K562 (cell line): ENCODE measurements at regions not wholly inside any gene's neighbourhood (a gene's known extent, or its start where the extent isn't known, plus 50 kb on each side); places are given as distances from the start of the nearest gene placed in this dataset.

Experiments
- ATAC-seq: fragments of 200-7000 bp; cut with Tn5 transposase; 3 replicates; pipeline ENCODE4 v1.9.1; 2020; ENCODE audit warnings: moderate library complexity
- BruUV-seq: library from RNA; stranded (reverse); fragments of 400-500 nt; replicated peaks from 2 replicates; lab custom pipeline; 2021; lab: Mats Ljungman, UMichigan
- CTCF ChIA-PET: fragments of 300-600 bp; formaldehyde crosslinking; extraction: SDS; loops from one replicate; lab custom pipeline; 2021; ENCODE audit warnings: low intra/inter-chr PET ratio; lab: Yijun Ruan, JAX
- POLR2A ChIA-PET: fragments of 300-600, 350-650 bp; sonication (Branson Sonifier 250); formaldehyde crosslinking; extraction: SDS; loops from one replicate; lab custom pipeline; 2021; ENCODE audit warnings: antibody characterized with exemption, inconsistent platforms; lab: Yijun Ruan, JAX
- DNase-seq, 4 experiments: peaks; one replicate each; pipeline versions ENCODE4 v3.0.0 to v3.0.0-alpha.2; 2011 to 2018; ENCODE audit warnings: low spot score in 3 of 4, mixed read lengths in 3 of 4; ENCODE audit errors: extremely low read depth in 1 of 4
- FAIRE-seq: peaks from 2 replicates; lab custom pipeline; 2011; peaks lifted over from hg19 to GRCh38; lab: Jason Lieb, UNC
- H2AFZ ChIP-seq: 2 replicates; pipeline ENCODE4 v1.6.0; 2011; ENCODE audit warnings: low read depth, low read length, control low read depth, inconsistent platforms
- H3K27ac ChIP-seq: fragments of 200-600 bp; 3 replicates; pipeline ENCODE4 v1.8.0; 2011; ENCODE audit warnings: low read depth, mild to moderate bottlenecking, control low read depth, inconsistent platforms, low read length, moderate library complexity, mixed read lengths; ENCODE audit errors: extremely low read depth
- H3K27me3 ChIP-seq, 2 experiments: fragments of 300-600 bp in 1 of 2; 2 replicates in 1 of 2; 3 replicates in 1 of 2; pipeline versions ENCODE4 v1.6.0 to v1.8.0; 2011; ENCODE audit warnings: inconsistent platforms in 2 of 2, low read length in 2 of 2, mild to moderate bottlenecking in 1 of 2, mixed read lengths in 1 of 2, moderate library complexity in 1 of 2; ENCODE audit not compliant: control insufficient read depth in 2 of 2, insufficient read depth in 2 of 2
- H3K36me3 ChIP-seq: fragments of 300-600 bp; 3 replicates; pipeline ENCODE4 v1.8.0; 2011; ENCODE audit warnings: mild to moderate bottlenecking, low read length, inconsistent platforms; ENCODE audit not compliant: control insufficient read depth, insufficient read depth
- H3K4me1 ChIP-seq, 2 experiments: fragments of 200-600 bp in 1 of 2; replicated peaks in 1 of 2; 2 replicates in 1 of 2; 3 replicates in 1 of 2; pipeline versions ENCODE4 v1.5.1 to v1.8.0; 2011; ENCODE audit warnings: inconsistent platforms in 2 of 2, low read length in 2 of 2, mild to moderate bottlenecking in 1 of 2, mixed read lengths in 1 of 2, moderate library complexity in 1 of 2; ENCODE audit not compliant: control insufficient read depth in 2 of 2, insufficient read depth in 2 of 2
- H3K4me2 ChIP-seq: 2 replicates; pipeline ENCODE4 v1.6.1; 2011; ENCODE audit warnings: low read length, control low read depth, inconsistent platforms, mixed read lengths; ENCODE audit not compliant: insufficient read depth
- H3K4me3 ChIP-seq: fragments of 200-600 bp; sonication (generic), shearing (Covaris generic); 2 replicates; pipeline ENCODE4 v1.5.1; 2016; ENCODE audit warnings: control low read depth, inconsistent platforms
- H3K79me2 ChIP-seq: fragments of 200-600 bp; 3 replicates; pipeline ENCODE4 v1.8.0; 2011; ENCODE audit warnings: low read length, inconsistent platforms; ENCODE audit not compliant: control insufficient read depth, insufficient read depth
- H3K9ac ChIP-seq, 2 experiments: 2 replicates each; pipeline versions ENCODE4 v1.6.0 to v1.6.1; 2011; ENCODE audit warnings: low read depth in 2 of 2, low read length in 2 of 2, control low read depth in 1 of 2, inconsistent platforms in 1 of 2, mild to moderate bottlenecking in 1 of 2, mixed read lengths in 1 of 2; ENCODE audit not compliant: insufficient read depth in 1 of 2
- H3K9me1 ChIP-seq: one replicate; pipeline ENCODE4 v1.6.0; 2011; ENCODE audit warnings: inconsistent platforms, mild to moderate bottlenecking, low read length, moderate library complexity; ENCODE audit not compliant: control insufficient read depth, insufficient read depth
- H3K9me3 ChIP-seq: replicated peaks from 2 replicates; pipeline ENCODE4 v1.5.1; 2011; ENCODE audit warnings: low read depth, low read length, inconsistent platforms; ENCODE audit not compliant: control insufficient read depth, insufficient read depth
- H4K20me1 ChIP-seq: replicated peaks from 2 replicates; pipeline ENCODE4 v1.6.1; 2011; ENCODE audit warnings: low read length, inconsistent platforms, mixed read lengths; ENCODE audit not compliant: control insufficient read depth, insufficient read depth
- HSF4 ChIP-seq: fragments of 250-450 bp; sonication (Bioruptor Pico); IDR thresholded peaks from 2 replicates; pipeline ENCODE4 v2.1.2; 2022; ENCODE audit warnings: mild to moderate bottlenecking, moderate library complexity, borderline replicate concordance
- ZNF217 ChIP-seq: sonication (generic); formaldehyde crosslinking; IDR thresholded peaks from 2 replicates; pipeline ENCODE4 v1.8.0; 2022; ENCODE audit warnings: mild to moderate bottlenecking, missing genetic modification reagents
- ZSCAN29 ChIP-seq: fragments of 450-650 bp; IDR thresholded peaks from 2 replicates; pipeline ENCODE4 v1.6.1; 2017
- WGBS: fragments of 100-300 bp; shearing (Covaris generic); methylation state at CpG from one replicate; pipeline ENCODE4 v1.1.6; 2016; ENCODE audit warnings: low coverage, mixed read lengths; ENCODE audit not compliant: insufficient coverage; ENCODE audit errors: missing lambda C conversion rate; 5-methylcytosine and 5-hydroxymethylcytosine counted together
- in situ Hi-C: fragments of 300-500 bp; cut with MboI; formaldehyde crosslinking; loops from 4 replicates; pipeline ENCODE4 v1.15.0; 2018; ENCODE audit warnings: inconsistent platforms, mixed read lengths
- intact Hi-C: fragments of 100-400 bp; cut with micrococcal nuclease; formaldehyde crosslinking; loops from 2 replicates; pipeline ENCODE4 v1.14.2; 2022
- TF ChIP-seq, protein P1 (sequence below), 2 experiments: fragments of 450-650 bp; IDR thresholded peaks; 2 replicates each; pipeline ENCODE4 v1.6.1; 2016; ENCODE audit warnings: mild to moderate bottlenecking in 2 of 2, borderline replicate concordance in 1 of 2, low read depth in 1 of 2, moderate library complexity in 1 of 2
- TF ChIP-seq, protein P2 (sequence below), 2 experiments: fragments of 450-650 bp in 1 of 2; sonication (generic) in 1 of 2; formaldehyde crosslinking in 1 of 2; IDR thresholded peaks in 1 of 2; conservative IDR thresholded peaks in 1 of 2; 2 replicates each; pipeline versions ENCODE4 v1.6.1 to v1.8.1; 2016 to 2023; ENCODE audit warnings: mild to moderate bottlenecking in 2 of 2, moderate library complexity in 2 of 2, inconsistent platforms in 1 of 2, missing genetic modification reagents in 1 of 2

DNA sequence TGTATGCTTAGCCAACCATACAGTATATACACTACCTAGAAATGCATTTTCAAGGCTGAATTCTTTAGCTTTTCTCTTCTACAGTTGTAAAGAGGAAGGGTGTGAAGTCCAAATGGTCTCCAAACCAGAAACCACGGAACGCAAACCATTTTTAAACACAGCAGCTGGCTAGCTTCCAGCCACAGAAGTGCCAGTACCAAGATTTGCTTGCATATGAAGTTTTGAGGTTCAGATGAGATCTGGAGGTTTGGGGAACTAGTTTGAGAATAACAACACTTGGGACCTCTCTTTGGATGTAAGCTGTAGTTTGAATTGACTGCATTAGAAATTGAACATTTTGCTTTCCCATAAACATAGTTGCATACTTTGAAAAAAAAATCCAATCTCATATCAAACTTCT, 1243.5 kb downstream of the EFNB2 start:
- BruUV-seq = no TSS peak
- Histone ChIP-seq H3K79me2 (no peaks in the 10 kb centered on the region), H3K27ac (no peak overlapping the region), H3K4me1 (no peaks in the 10 kb centered on the region), H3K4me2 (no peak overlapping the region), H2AFZ (no peak overlapping the region), H3K4me3 (no peak overlapping the region), H3K36me3 (no peaks in the 10 kb centered on the region), H3K9ac (no peak overlapping the region), H3K9me1 (no peaks in the 10 kb centered on the region), H3K27me3 (no peaks in the 10 kb centered on the region), H4K20me1 (no peaks in the 10 kb centered on the region), H3K9me3 (no peaks in the 10 kb centered on the region)
- no peak for DNase-seq
- ATAC-seq = no peak
- intact Hi-C loops (no loop called here), in situ Hi-C loops (no loop called here)
- TF ChIP-seq HSF4 (CRISPR knock-in tag) = no peak
- TF ChIP-seq, protein P1, sequence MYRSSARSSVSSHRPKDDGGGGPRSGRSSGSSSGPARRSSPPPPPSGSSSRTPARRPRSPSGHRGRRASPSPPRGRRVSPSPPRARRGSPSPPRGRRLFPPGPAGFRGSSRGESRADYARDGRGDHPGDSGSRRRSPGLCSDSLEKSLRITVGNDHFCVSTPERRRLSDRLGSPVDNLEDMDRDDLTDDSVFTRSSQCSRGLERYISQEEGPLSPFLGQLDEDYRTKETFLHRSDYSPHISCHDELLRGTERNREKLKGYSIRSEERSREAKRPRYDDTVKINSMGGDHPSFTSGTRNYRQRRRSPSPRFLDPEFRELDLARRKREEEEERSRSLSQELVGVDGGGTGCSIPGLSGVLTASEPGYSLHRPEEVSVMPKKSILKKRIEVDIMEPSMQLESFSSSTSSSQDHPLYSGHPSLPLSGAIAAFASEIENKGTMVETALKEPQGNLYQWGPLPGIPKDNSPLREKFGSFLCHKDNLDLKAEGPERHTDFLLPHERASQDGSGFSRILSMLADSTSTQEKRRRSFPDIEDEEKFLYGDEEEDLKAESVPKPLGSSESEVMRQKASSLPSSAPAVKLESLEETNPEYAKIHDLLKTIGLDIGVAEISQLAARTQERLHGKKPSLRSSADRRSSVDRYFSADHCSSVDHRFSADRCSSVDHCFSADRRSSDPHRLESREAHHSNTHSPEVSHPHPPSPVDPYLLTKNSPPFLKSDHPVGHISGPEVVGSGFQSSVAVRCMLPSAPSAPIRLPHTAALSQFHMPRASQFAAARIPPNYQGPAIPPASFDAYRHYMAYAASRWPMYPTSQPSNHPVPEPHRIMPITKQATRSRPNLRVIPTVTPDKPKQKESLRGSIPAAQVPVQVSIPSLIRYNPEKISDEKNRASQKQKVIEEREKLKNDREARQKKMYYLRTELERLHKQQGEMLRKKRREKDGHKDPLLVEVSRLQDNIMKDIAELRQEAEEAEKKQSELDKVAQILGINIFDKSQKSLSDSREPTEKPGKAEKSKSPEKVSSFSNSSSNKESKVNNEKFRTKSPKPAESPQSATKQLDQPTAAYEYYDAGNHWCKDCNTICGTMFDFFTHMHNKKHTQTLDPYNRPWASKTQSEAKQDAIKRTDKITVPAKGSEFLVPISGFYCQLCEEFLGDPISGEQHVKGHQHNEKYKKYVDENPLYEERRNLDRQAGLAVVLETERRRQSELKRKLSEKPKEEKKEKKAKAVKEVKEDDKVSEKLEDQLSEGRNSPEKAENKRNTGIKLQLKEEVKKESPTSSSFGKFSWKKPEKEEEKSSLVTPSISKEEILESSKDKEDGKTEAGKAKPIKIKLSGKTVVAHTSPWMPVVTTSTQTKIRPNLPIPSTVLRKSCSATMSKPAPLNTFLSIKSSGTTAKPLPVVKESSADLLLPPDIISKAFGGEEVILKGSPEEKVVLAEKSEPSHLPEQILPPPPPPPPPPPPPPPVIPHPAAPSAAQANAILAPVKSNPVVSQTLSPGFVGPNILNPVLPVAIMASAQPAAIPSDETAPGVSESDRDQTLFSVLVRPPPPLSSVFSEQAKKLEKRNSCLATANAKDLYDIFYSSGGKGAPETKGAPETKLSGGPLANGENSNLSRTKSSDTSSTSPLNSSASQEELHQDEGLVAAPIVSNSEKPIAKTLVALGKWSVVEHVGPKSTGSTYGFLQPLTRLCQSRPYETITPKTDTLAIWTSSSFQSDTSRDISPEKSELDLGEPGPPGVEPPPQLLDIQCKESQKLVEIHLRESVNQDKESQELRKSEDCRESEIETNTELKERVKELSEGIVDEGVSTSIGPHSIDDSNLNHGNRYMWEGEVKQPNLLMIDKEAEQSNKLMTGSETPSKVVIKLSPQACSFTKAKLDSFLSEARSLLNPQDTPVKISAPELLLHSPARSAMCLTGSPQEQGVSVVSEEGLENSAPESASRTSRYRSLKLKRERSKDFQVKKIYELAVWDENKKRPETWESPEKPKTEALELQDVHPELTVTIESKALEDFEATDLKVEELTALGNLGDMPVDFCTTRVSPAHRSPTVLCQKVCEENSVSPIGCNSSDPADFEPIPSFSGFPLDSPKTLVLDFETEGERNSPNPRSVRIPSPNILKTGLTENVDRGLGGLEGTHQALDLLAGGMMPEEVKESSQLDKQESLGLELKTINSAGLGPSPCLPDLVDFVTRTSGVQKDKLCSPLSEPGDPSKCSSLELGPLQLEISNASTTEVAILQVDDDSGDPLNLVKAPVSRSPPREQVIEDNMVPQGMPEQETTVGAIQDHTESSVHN (IDR thresholded peaks at IDR 0.05; ENCODE audit: borderline replicate concordance in 1 of 2, low read depth in 1 of 2) = no peak
- TF ChIP-seq, protein P2, sequence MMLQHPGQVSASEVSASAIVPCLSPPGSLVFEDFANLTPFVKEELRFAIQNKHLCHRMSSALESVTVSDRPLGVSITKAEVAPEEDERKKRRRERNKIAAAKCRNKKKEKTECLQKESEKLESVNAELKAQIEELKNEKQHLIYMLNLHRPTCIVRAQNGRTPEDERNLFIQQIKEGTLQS (IDR thresholded peaks at IDR 0.05) = no peak
- TF ChIP-seq, protein P2 (CRISPR knock-in tag; conservative IDR thresholded peaks at IDR 0.05) = no peak
- no peak for TF ChIP-seq ZNF217 (CRISPR knock-in tag)
- TF ChIP-seq ZSCAN29 = no peak
- CTCF ChIA-PET = no interaction called here
- FAIRE-seq = no peak
- WGBS = 0% methylated on average over 2 of the region's 2 CpGs
- POLR2A ChIA-PET = no interaction called here
